ENCODE measurements at regions not wholly inside any gene's neighbourhood (a gene's known extent, or its start where the extent isn't known, plus 50 kb on each side); places are given as distances from the start of the nearest gene placed in this dataset.

GRCh38 chr22:26735019-26735409 is 77.6 kb downstream of the MIAT start:
- TF ChIP-seq CTCF (IDR thresholded peaks at IDR 0.05) = no peak
- TF ChIP-seq POLR2A (IDR thresholded peaks at IDR 0.05) = no peak
